Fibroblast of lung (primary cell): ENCODE measurements at regions not wholly inside any gene's neighbourhood (a gene's known extent, or its start where the extent isn't known, plus 50 kb on each side); places are given as distances from the start of the nearest gene placed in this dataset.

Source experiments
- DNase-seq, 2 donors: peaks; one replicate each; pipeline versions ENCODE4 v3.0.0 to v3.0.0-alpha.2; 2010; ENCODE audit warnings: low read depth in 2 of 2
- H2AFZ ChIP-seq: 2 replicates; pipeline ENCODE4 v1.5.1; 2012; ENCODE audit warnings: low read length, control low read depth, inconsistent platforms
- H3K27ac ChIP-seq: 2 replicates; pipeline ENCODE4 v1.5.1; 2011; ENCODE audit warnings: low read length, control low read depth; ENCODE audit not compliant: insufficient read depth
- H3K27me3 ChIP-seq: 2 replicates; pipeline ENCODE4 v1.5.1; 2011; ENCODE audit warnings: mild to moderate bottlenecking, low read length; ENCODE audit not compliant: control insufficient read depth, insufficient read depth
- H3K36me3 ChIP-seq: 2 replicates; pipeline ENCODE4 v1.5.1; 2011; ENCODE audit warnings: low read length; ENCODE audit not compliant: control insufficient read depth, insufficient read depth
- H3K4me1 ChIP-seq: 2 replicates; pipeline ENCODE4 v1.5.1; 2011; ENCODE audit warnings: low read length; ENCODE audit not compliant: control insufficient read depth, insufficient read depth; ENCODE audit errors: extremely low read depth
- H3K4me2 ChIP-seq: 2 replicates; pipeline ENCODE4 v1.5.1; 2011; ENCODE audit warnings: low read length, control low read depth; ENCODE audit not compliant: insufficient read depth; ENCODE audit errors: extremely low read depth
- H3K4me3 ChIP-seq, 4 experiments: fragments of 200-600 bp in 1 of 4; sonication (generic) in 1 of 4; replicated peaks in 1 of 4; 2 replicates each; pipeline ENCODE4 v1.5.1; 2011 to 2016; ENCODE audit warnings: low read length in 4 of 4, low read depth in 3 of 4, mild to moderate bottlenecking in 3 of 4, control low read depth in 2 of 4, inconsistent platforms in 1 of 4, mixed read lengths in 1 of 4; ENCODE audit not compliant: insufficient read depth in 1 of 4; ENCODE audit errors: control extremely low read depth in 1 of 4
- H3K79me2 ChIP-seq: 2 replicates; pipeline ENCODE4 v1.5.1; 2012; ENCODE audit warnings: mild to moderate bottlenecking, low read length, inconsistent platforms; ENCODE audit not compliant: control insufficient read depth, insufficient read depth
- H3K9ac ChIP-seq: 2 replicates; pipeline ENCODE4 v1.5.1; 2011; ENCODE audit warnings: mild to moderate bottlenecking, low read length, control low read depth; ENCODE audit not compliant: insufficient read depth
- H3K9me3 ChIP-seq: 2 replicates; pipeline ENCODE4 v1.5.1; 2012; ENCODE audit warnings: low read depth, low read length; ENCODE audit not compliant: control insufficient read depth, insufficient read depth
- H4K20me1 ChIP-seq: 2 replicates; pipeline ENCODE4 v1.5.1; 2011; ENCODE audit warnings: low read length; ENCODE audit not compliant: control insufficient read depth, insufficient read depth; ENCODE audit errors: extremely low read depth
- CTCF ChIP-seq, 2 donors: IDR thresholded peaks in 1 of 2; conservative IDR thresholded peaks in 1 of 2; 1 replicate in 1 of 2; 2 replicates in 1 of 2; pipeline ENCODE4 v1.5.1; 2011 to 2012; ENCODE audit warnings: low read length in 2 of 2, control low read depth in 1 of 2, inconsistent platforms in 1 of 2, low read depth in 1 of 2, mild to moderate bottlenecking in 1 of 2
- EZH2 ChIP-seq: IDR thresholded peaks from 2 replicates; pipeline ENCODE4 v1.5.1; 2012; ENCODE audit warnings: low read length, control low read depth, mild to moderate bottlenecking; ENCODE audit errors: missing control alignments

DNA sequence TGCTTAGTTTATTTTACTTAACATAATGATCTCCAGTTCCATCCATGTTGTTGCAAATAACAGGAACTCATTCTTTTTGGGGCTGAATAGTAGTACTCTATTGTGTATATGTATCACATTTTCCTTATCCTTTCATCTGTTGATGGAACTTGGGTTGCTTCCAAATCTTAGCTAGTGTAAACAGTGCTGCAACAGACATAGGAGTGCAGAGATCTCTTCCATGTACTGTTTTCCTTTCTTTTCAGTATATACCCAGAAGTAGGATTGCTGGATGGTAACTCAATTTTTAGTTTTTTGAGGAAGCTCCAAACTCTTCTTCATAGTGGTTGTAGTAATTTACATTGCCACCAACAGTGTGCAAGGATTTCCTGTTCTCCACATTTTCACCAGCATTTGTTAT is 138.8 kb upstream of the POC5 start:
- H3K4me3 ChIP-seq: no peak overlapping the region
- no peaks in the 10 kb centered on the region for H3K9me3 ChIP-seq
- no peaks in the 10 kb centered on the region for H3K27me3 ChIP-seq
- H3K4me2 ChIP-seq: no peak overlapping the region
- no peaks in the 10 kb centered on the region for H3K4me1 ChIP-seq
- H3K79me2 ChIP-seq: no peaks in the 10 kb centered on the region
- H3K27ac ChIP-seq: no peak overlapping the region
- DNase-seq: peak in 1 of 2 donors; percentile 0
- TF ChIP-seq EZH2: no peak
- no peak for TF ChIP-seq CTCF (conservative IDR thresholded peaks at IDR 0.05 in 1 of 2, IDR thresholded peaks at IDR 0.05 in 1 of 2; ENCODE audit: low read depth in 1 of 2, low read length in 2 of 2)
- no peak overlapping the region for H2AFZ ChIP-seq
- no peaks in the 10 kb centered on the region for H4K20me1 ChIP-seq
- no peak overlapping the region for H3K9ac ChIP-seq
- no peaks in the 10 kb centered on the region for H3K36me3 ChIP-seq

DNA sequence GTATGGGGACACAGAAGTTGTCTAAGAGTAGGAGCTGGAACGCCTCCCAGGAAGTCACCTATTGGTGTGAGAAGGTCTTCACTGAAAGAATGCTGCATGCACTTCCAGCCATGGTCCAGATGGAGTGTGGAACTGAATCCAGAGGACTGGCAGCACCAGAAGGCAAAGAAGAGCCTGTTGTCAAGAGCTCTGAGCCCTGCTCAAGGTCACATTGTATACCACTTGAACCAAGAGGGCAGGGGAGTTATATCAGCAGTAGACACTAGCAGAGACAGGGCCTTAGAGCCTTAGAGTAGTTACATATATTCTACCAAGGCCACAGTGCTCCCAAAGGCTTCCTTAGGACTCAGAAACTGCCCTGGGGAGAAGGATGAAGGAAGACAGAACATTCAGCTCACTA is 130.8 kb upstream of the POC5 start:
- Histone ChIP-seq H3K9ac (no peak overlapping the region), H2AFZ (no peak overlapping the region), H3K36me3 (no peaks in the 10 kb centered on the region), H3K79me2 (no peaks in the 10 kb centered on the region), H3K4me3 (no peak overlapping the region), H3K27me3 (no peaks in the 10 kb centered on the region), H3K4me2 (no peak overlapping the region), H3K27ac (no peak overlapping the region), H3K9me3 (no peaks in the 10 kb centered on the region), H4K20me1 (no peaks in the 10 kb centered on the region), H3K4me1 (no peaks in the 10 kb centered on the region)
- DNase-seq: no peak
- TF ChIP-seq CTCF (conservative IDR thresholded peaks at IDR 0.05 in 1 of 2, IDR thresholded peaks at IDR 0.05 in 1 of 2; ENCODE audit: low read depth in 1 of 2, low read length in 2 of 2) (no peak), EZH2 (no peak)

DNA sequence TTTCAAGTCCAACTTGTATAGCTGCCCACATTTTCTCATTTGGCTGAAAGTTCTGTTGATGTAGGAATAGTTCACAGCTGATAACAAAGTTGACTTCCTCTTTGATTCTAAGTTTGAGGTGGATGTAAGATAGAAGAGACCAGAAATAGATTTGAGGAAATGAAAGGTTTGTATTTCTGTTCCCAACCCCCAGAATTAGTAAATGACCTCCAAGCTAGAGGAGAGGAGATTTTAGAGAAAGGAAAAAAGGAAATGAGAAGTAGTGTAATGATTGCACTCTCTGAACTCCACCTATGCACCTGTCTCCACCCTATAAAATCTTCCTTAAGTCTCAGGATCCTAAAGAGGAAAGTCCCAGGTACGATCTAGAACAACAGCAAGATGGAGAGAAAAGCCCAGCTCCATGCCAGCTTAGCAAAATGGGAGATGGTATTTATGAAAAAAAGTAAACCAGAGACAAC is 130.4 kb upstream of the POC5 start:
- H3K4me1 ChIP-seq: no peaks in the 10 kb centered on the region
- H3K9me3 ChIP-seq: no peaks in the 10 kb centered on the region
- H2AFZ ChIP-seq: no peak overlapping the region
- no peak overlapping the region for H3K4me2 ChIP-seq
- TF ChIP-seq CTCF (conservative IDR thresholded peaks at IDR 0.05 in 1 of 2, IDR thresholded peaks at IDR 0.05 in 1 of 2; ENCODE audit: low read depth in 1 of 2, low read length in 2 of 2) (no peak), EZH2 (no peak)
- H3K4me3 ChIP-seq: no peak overlapping the region
- no peak for DNase-seq
- H3K27ac ChIP-seq: no peak overlapping the region
- H4K20me1 ChIP-seq: no peaks in the 10 kb centered on the region
- H3K79me2 ChIP-seq: no peaks in the 10 kb centered on the region
- H3K9ac ChIP-seq: no peak overlapping the region
- H3K27me3 ChIP-seq: no peaks in the 10 kb centered on the region
- H3K36me3 ChIP-seq: no peaks in the 10 kb centered on the region
